IMR-90 (cell line): ENCODE measurements at regions not wholly inside any gene's neighbourhood (a gene's known extent, or its start where the extent isn't known, plus 50 kb on each side); places are given as distances from the start of the nearest gene placed in this dataset.

Source experiments
- ATAC-seq: fragments of 200-7000 bp; cut with Tn5 transposase; 2 replicates; pipeline ENCODE4 v1.9.1; 2020; ENCODE audit warnings: low read depth, mild to moderate bottlenecking, moderate library complexity
- BruUV-seq: library from RNA; stranded (reverse); fragments of 400-500 nt; replicated peaks from 2 replicates; lab custom pipeline; 2021; lab: Mats Ljungman, UMichigan
- CTCF ChIA-PET: fragments of 300-600 bp; formaldehyde crosslinking; extraction: SDS; loops from one replicate; lab custom pipeline; 2021; ENCODE audit warnings: antibody characterized with exemption; lab: Yijun Ruan, JAX
- POLR2A ChIA-PET: fragments of 300-600 bp; sonication (Branson Sonifier 250); formaldehyde crosslinking; loops from one replicate; lab custom pipeline; 2022; ENCODE audit warnings: antibody characterized with exemption; ENCODE audit not compliant: unreplicated experiment; lab: Charles Lee
- DNase-seq: peaks from one replicate; pipeline ENCODE4 v3.0.0; 2013
- H2AFZ ChIP-seq: replicated peaks from 2 replicates; pipeline ENCODE3; 2013; ENCODE audit warnings: low read length, mild to moderate bottlenecking; ENCODE audit not compliant: poor library complexity
- H2AK5ac ChIP-seq: 2 replicates; pipeline ENCODE4 v1.6.1; 2013; ENCODE audit warnings: low read depth, low read length, inconsistent platforms
- H2AK9ac ChIP-seq: replicated peaks from 2 replicates; pipeline ENCODE3; 2013; ENCODE audit warnings: mild to moderate bottlenecking, low read depth, low read length, moderate library complexity; ENCODE audit not compliant: poor library complexity
- H2BK120ac ChIP-seq: 2 replicates; pipeline ENCODE4 v1.6.1; 2013; ENCODE audit warnings: low read depth, low read length, inconsistent platforms
- H2BK15ac ChIP-seq: 3 replicates; pipeline ENCODE4 v1.6.1; 2013; ENCODE audit warnings: low read depth, low read length, inconsistent platforms
- H2BK20ac ChIP-seq: 2 replicates; pipeline ENCODE4 v1.6.1; 2013; ENCODE audit warnings: low read depth, mild to moderate bottlenecking, inconsistent platforms, low read length, moderate library complexity
- H2BK5ac ChIP-seq: 2 replicates; pipeline ENCODE4 v1.6.1; 2013; ENCODE audit warnings: mild to moderate bottlenecking, low read depth, low read length, inconsistent platforms; ENCODE audit not compliant: poor library complexity, severe bottlenecking
- H3K14ac ChIP-seq: replicated peaks from 2 replicates; pipeline ENCODE4 v1.6.1; 2013; ENCODE audit warnings: low read depth, low read length, inconsistent platforms
- H3K18ac ChIP-seq: 2 replicates; pipeline ENCODE4 v1.6.1; 2013; ENCODE audit warnings: low read depth, low read length, control low read depth
- H3K23ac ChIP-seq: 2 replicates; pipeline ENCODE4 v1.6.1; 2013; ENCODE audit warnings: low read depth, low read length, inconsistent platforms
- H3K27ac ChIP-seq: 2 replicates; pipeline ENCODE4 v1.5.1; 2013; ENCODE audit warnings: mild to moderate bottlenecking, control low read depth, low read length; ENCODE audit not compliant: insufficient read depth
- H3K27me3 ChIP-seq: 2 replicates; pipeline ENCODE4 v1.6.1; 2013; ENCODE audit warnings: low read length; ENCODE audit not compliant: control insufficient read depth, insufficient read depth
- H3K36me3 ChIP-seq: 2 replicates; pipeline ENCODE4 v1.6.1; 2013; ENCODE audit warnings: low read length, mixed read lengths; ENCODE audit not compliant: control insufficient read depth, insufficient read depth
- H3K4ac ChIP-seq: 2 replicates; pipeline ENCODE4 v1.6.1; 2013; ENCODE audit warnings: low read depth, low read length, inconsistent platforms
- H3K4me1 ChIP-seq: 2 replicates; pipeline ENCODE4 v1.6.1; 2013; ENCODE audit warnings: low read length, mixed read lengths; ENCODE audit not compliant: control insufficient read depth, insufficient read depth
- H3K4me2 ChIP-seq: 2 replicates; pipeline ENCODE4 v1.6.1; 2013; ENCODE audit warnings: low read depth, mild to moderate bottlenecking, control low read depth, low read length, moderate library complexity
- H3K4me3 ChIP-seq: 2 replicates; pipeline ENCODE4 v1.5.1; 2013; ENCODE audit warnings: low read depth, mild to moderate bottlenecking, control low read depth, low read length, moderate library complexity; ENCODE audit not compliant: insufficient read depth
- H3K56ac ChIP-seq: 2 replicates; pipeline ENCODE4 v1.6.1; 2013; ENCODE audit warnings: low read length, inconsistent platforms; ENCODE audit not compliant: insufficient read depth; ENCODE audit errors: extremely low read depth
- H3K79me1 ChIP-seq, 2 experiments: 2 replicates each; pipeline ENCODE4 v1.6.1; 2013; ENCODE audit warnings: low read length in 2 of 2, inconsistent platforms in 1 of 2, low read depth in 1 of 2
- H3K9ac ChIP-seq: 2 replicates; pipeline ENCODE4 v1.6.1; 2013; ENCODE audit warnings: low read depth, low read length, control low read depth
- H3K9me1 ChIP-seq: 2 replicates; pipeline ENCODE4 v1.6.1; 2013; ENCODE audit warnings: low read length, inconsistent platforms; ENCODE audit not compliant: insufficient read depth
- H3K9me3 ChIP-seq: 2 replicates; pipeline ENCODE4 v1.6.1; 2013; ENCODE audit warnings: low read length; ENCODE audit not compliant: control insufficient read depth, insufficient read depth
- H4K20me1 ChIP-seq: 2 replicates; pipeline ENCODE4 v1.6.1; 2013; ENCODE audit warnings: low read length, inconsistent platforms; ENCODE audit not compliant: insufficient read depth
- H4K5ac ChIP-seq: 2 replicates; pipeline ENCODE4 v1.6.1; 2013; ENCODE audit warnings: mild to moderate bottlenecking, low read depth, low read length, control low read depth
- H4K8ac ChIP-seq, 2 experiments: 2 replicates each; pipeline ENCODE4 v1.6.1; 2013; ENCODE audit warnings: low read depth in 2 of 2, low read length in 2 of 2, control low read depth in 1 of 2, inconsistent platforms in 1 of 2
- H4K91ac ChIP-seq: 2 replicates; pipeline ENCODE4 v1.6.1; 2013; ENCODE audit warnings: low read depth, low read length, inconsistent platforms; ENCODE audit not compliant: insufficient read depth
- FOS ChIP-seq: fragments of 150-350 bp; IDR thresholded peaks from 2 replicates; pipeline ENCODE4 v1.6.1; 2016; ENCODE audit warnings: low read depth, low read length
- MAZ ChIP-seq: IDR thresholded peaks from 2 replicates; pipeline ENCODE4 v1.6.1; 2012; ENCODE audit warnings: low read depth, mild to moderate bottlenecking, low read length, improper control_type of control experiment, moderate library complexity, borderline replicate concordance
- MXI1 ChIP-seq: IDR thresholded peaks from 2 replicates; pipeline ENCODE4 v1.6.1; 2012; ENCODE audit warnings: low read depth, mild to moderate bottlenecking, low read length, moderate library complexity, borderline replicate concordance
- WGBS, 2 experiments: methylation state at CpG; one replicate each; pipeline versions ENCODE4 v1.1.5 to v1.1.7; 2013; ENCODE audit warnings: missing lambda C conversion rate in 2 of 2; ENCODE audit not compliant: insufficient read length in 1 of 2; ENCODE audit errors: extremely low coverage in 2 of 2; 5-methylcytosine and 5-hydroxymethylcytosine counted together
- dilution Hi-C: fragments of 300-500 bp; cut with HindIII; formaldehyde crosslinking; loops from one replicate; pipeline ENCODE4 v1.14.3; 2018; ENCODE audit warnings: low sequenced_read_pairs; ENCODE audit not compliant: unreplicated experiment
- in situ Hi-C: fragments of 300-500 bp; cut with MboI; formaldehyde crosslinking; loops from 3 replicates; pipeline ENCODE4 v1.14.3; 2019; ENCODE audit warnings: low sequenced_read_pairs, inconsistent platforms, mixed read lengths
- intact Hi-C: fragments of 100-400 bp; cut with micrococcal nuclease; formaldehyde crosslinking; loops from 2 replicates; pipeline ENCODE4 v1.10.0; 2022
- TF ChIP-seq, protein P1 (sequence below): fragments of 150-350 bp; IDR thresholded peaks from 2 replicates; pipeline ENCODE4 v1.6.1; 2017; ENCODE audit warnings: mild to moderate bottlenecking, antibody characterized with exemption, low read length, low read depth
- TF ChIP-seq, protein P2 (sequence below): conservative IDR thresholded peaks from 2 replicates; pipeline ENCODE4 v1.5.1; 2012; ENCODE audit warnings: mild to moderate bottlenecking, low read depth, low read length, improper control_type of control experiment

DNA sequence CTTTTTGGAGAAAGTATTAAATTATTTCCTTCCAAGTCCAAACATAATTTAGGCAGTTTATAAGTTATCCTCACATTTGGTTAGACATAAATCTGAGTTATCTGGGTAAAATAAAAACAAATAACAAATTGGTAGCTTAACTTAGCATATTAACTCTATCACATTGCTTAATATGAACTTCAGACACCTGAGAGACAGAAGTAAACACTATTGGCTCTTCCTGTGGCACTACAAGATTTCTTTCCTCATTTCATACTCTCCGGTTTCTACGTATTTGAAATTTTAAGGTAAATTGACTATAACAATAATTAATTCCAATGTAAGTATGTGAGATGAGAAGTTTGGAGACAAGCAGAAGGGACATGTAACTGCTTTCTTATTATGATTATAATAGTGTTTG is 106.8 kb downstream of the TRMT11 start:
- Histone ChIP-seq H2AFZ (no peak overlapping the region), H3K18ac (no peak overlapping the region), H2BK20ac (no peak overlapping the region), H3K23ac (no peak overlapping the region), H4K8ac (no peak overlapping the region), H2AK5ac (no peak overlapping the region), H3K36me3 (no peaks in the 10 kb centered on the region), H4K5ac (no peak overlapping the region), H3K9me3 (no peaks in the 10 kb centered on the region), H3K4me1 (no peaks in the 10 kb centered on the region), H3K9ac (no peak overlapping the region), H2BK120ac (no peak overlapping the region), H3K4me2 (no peak overlapping the region), H3K9me1 (no peaks in the 10 kb centered on the region; the same call in 1 of the 2 replicates), H4K20me1 (no peaks in the 10 kb centered on the region), H3K14ac (no peak overlapping the region), H3K56ac (no peak overlapping the region), H3K27ac (no peak overlapping the region), H3K4ac (no peak overlapping the region), H2BK5ac (no peak overlapping the region), H3K4me3 (no peak overlapping the region), H3K79me1 (no peaks in the 10 kb centered on the region), H3K27me3 (no peaks in the 10 kb centered on the region), H2BK15ac (no peak overlapping the region), H2AK9ac (no peak overlapping the region), H4K91ac (no peak overlapping the region)
- ChIA-PET CTCF (no interaction called here), POLR2A (interaction anchor here (0.6 kb wide), 1 partner anchor 13 kb away, joined by 4 read pairs; no protein-coding TSS in a partner anchor)
- intact Hi-C loops (no loop called here), dilution Hi-C loops (no loop called here), in situ Hi-C loops (no loop called here)
- TF ChIP-seq, protein P1, sequence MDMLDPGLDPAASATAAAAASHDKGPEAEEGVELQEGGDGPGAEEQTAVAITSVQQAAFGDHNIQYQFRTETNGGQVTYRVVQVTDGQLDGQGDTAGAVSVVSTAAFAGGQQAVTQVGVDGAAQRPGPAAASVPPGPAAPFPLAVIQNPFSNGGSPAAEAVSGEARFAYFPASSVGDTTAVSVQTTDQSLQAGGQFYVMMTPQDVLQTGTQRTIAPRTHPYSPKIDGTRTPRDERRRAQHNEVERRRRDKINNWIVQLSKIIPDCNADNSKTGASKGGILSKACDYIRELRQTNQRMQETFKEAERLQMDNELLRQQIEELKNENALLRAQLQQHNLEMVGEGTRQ: no peak
- TF ChIP-seq MAZ: no peak
- TF ChIP-seq FOS: no peak
- TF ChIP-seq, protein P2, sequence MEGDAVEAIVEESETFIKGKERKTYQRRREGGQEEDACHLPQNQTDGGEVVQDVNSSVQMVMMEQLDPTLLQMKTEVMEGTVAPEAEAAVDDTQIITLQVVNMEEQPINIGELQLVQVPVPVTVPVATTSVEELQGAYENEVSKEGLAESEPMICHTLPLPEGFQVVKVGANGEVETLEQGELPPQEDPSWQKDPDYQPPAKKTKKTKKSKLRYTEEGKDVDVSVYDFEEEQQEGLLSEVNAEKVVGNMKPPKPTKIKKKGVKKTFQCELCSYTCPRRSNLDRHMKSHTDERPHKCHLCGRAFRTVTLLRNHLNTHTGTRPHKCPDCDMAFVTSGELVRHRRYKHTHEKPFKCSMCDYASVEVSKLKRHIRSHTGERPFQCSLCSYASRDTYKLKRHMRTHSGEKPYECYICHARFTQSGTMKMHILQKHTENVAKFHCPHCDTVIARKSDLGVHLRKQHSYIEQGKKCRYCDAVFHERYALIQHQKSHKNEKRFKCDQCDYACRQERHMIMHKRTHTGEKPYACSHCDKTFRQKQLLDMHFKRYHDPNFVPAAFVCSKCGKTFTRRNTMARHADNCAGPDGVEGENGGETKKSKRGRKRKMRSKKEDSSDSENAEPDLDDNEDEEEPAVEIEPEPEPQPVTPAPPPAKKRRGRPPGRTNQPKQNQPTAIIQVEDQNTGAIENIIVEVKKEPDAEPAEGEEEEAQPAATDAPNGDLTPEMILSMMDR: no peak
- TF ChIP-seq MXI1: no peak
- DNase-seq: no peak
- BruUV-seq: no TSS peak
- WGBS, 2 experiments: no CpG with 5 or more reads among the region's 2 CpGs
- no peak for ATAC-seq
